ENCODE measurements at regions not wholly inside any gene's neighbourhood (a gene's known extent, or its start where the extent isn't known, plus 50 kb on each side); places are given as distances from the start of the nearest gene placed in this dataset.

- no peak for DNase-seq
These were observed 276.6 kb downstream of the CLIC5 start for GRCh38 chr6:45739058-45739457.

- DNase-seq = no peak
These were observed 277.6 kb downstream of the CLIC5 start for GRCh38 chr6:45738057-45738455.

- DNase-seq = no peak
These were observed 278.2 kb downstream of the CLIC5 start for GRCh38 chr6:45737331-45738056.

- no peak for DNase-seq
These were observed 279.5 kb downstream of the CLIC5 start for GRCh38 chr6:45736134-45736533.

- DNase-seq = no peak
These were observed 282.9 kb downstream of the CLIC5 start for GRCh38 chr6:45732731-45733130.

- DNase-seq = no peak
These were observed 285.4 kb downstream of the CLIC5 start for GRCh38 chr6:45730232-45730631.

- no peak for DNase-seq
These were observed 287.0 kb downstream of the CLIC5 start for GRCh38 chr6:45728674-45729073.

- peak; percentile 46 to 71 for DNase-seq
These were observed 287.7 kb downstream of the CLIC5 start for GRCh38 chr6:45727819-45728449.

- no peak for DNase-seq
These were observed 288.4 kb downstream of the CLIC5 start for GRCh38 chr6:45727228-45727627.

- no peak for DNase-seq
These were observed 289.2 kb downstream of the CLIC5 start for GRCh38 chr6:45726444-45726843.

GRCh38 chr6:45724511-45724910 lies 291.1 kb downstream of the CLIC5 start:
- no peak for DNase-seq

- no peak for DNase-seq
These were observed 291.6 kb downstream of the CLIC5 start for GRCh38 chr6:45724027-45724426.

- no peak for DNase-seq
These were observed 292.8 kb downstream of the CLIC5 start for GRCh38 chr6:45722876-45723275.

GRCh38 chr6:45721665-45722064 lies 294.0 kb downstream of the CLIC5 start:
- no peak for DNase-seq

GRCh38 chr6:45718871-45719270 lies 296.8 kb downstream of the CLIC5 start:
- no peak for DNase-seq

- no peak for DNase-seq
These were observed 297.5 kb downstream of the CLIC5 start for GRCh38 chr6:45718131-45718530.

GRCh38 chr6:45717715-45718114 lies 297.9 kb downstream of the CLIC5 start:
- no peak for DNase-seq

- DNase-seq = no peak
These were observed 298.6 kb downstream of the CLIC5 start for GRCh38 chr6:45717027-45717426.

GRCh38 chr6:45715508-45715803 lies 300.2 kb downstream of the CLIC5 start:
- no peak for DNase-seq

GRCh38 chr6:45714741-45715507 lies 300.7 kb downstream of the CLIC5 start:
- DNase-seq = peak; percentile 86 to 94

- no peak for DNase-seq
These were observed 301.5 kb downstream of the CLIC5 start for GRCh38 chr6:45714006-45714730.

Data from NCI-H526 (cell line).